ENCODE measurements at regions not wholly inside any gene's neighbourhood (a gene's known extent, or its start where the extent isn't known, plus 50 kb on each side); places are given as distances from the start of the nearest gene placed in this dataset.

DNA sequence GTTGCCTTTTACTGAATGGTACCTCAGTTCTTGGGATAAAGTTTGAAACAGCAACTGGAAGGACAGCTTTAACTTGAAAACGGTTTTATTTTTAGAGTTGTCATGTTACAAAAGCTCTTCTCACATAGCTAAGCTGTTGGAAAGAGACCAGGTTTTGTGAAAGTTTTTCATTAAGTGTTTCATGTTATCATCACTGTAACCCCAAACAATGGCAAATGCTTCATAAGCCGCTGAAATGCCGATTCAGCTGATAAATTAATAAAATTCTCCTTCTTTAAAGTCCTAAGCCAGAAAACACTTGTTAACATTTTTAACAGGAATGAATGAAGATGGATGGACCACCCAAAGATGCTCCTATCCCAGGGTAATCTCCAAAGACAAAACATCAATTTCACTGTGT lies 76.1 kb upstream of the IRF2 start:
- DNase-seq (ENCODE audit: low read depth in 2 of 2): peak in 1 of 2 donors; percentile 47
- TF ChIP-seq, protein P1, sequence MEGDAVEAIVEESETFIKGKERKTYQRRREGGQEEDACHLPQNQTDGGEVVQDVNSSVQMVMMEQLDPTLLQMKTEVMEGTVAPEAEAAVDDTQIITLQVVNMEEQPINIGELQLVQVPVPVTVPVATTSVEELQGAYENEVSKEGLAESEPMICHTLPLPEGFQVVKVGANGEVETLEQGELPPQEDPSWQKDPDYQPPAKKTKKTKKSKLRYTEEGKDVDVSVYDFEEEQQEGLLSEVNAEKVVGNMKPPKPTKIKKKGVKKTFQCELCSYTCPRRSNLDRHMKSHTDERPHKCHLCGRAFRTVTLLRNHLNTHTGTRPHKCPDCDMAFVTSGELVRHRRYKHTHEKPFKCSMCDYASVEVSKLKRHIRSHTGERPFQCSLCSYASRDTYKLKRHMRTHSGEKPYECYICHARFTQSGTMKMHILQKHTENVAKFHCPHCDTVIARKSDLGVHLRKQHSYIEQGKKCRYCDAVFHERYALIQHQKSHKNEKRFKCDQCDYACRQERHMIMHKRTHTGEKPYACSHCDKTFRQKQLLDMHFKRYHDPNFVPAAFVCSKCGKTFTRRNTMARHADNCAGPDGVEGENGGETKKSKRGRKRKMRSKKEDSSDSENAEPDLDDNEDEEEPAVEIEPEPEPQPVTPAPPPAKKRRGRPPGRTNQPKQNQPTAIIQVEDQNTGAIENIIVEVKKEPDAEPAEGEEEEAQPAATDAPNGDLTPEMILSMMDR (IDR thresholded peaks at IDR 0.05; ENCODE audit: low read depth, low read length): no peak
- H3K4me3 ChIP-seq (replicated peaks in 1 of 2; ENCODE audit: low read depth in 2 of 2, low read length in 2 of 2): no peak overlapping the region

DNA sequence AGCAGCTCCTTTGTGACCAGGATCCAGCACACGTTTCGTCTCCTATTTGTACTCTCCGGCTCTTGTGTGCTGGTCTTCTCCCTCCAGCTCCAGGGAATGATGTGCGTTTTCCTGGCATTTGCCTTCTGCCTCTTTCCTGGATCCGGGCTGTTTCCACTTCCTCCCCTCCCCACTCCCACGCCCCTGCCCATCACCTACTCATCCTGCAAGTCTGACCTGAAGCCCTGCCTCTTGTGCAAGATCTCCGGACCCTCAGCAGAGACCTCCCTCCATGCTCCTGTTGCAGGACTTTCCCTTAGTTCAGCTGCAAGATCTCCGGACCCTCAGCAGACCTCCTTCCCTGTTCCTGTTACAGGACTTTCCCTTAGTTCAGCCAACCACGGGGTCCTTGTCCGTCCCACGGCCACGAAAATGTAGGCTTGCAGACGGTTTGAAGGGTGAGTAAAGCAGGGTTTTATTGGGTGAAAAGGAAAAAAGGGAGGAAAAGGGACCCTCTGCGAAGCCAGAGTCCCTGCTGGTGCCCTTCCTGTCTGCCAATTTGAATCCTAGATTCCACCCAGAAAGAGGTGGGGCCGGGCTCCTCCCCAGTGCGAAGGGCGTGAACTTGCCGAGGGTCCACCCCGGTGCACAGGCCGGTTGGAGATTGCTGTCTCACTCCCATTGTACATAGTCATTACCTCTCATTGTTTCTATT lies 74.4 kb upstream of the IRF2 start:
- TF ChIP-seq, protein P1 (IDR thresholded peaks at IDR 0.05; ENCODE audit: low read depth, low read length): no peak
- H3K4me3 ChIP-seq (replicated peaks in 1 of 2; ENCODE audit: low read depth in 2 of 2, low read length in 2 of 2): no peak overlapping the region
- DNase-seq (ENCODE audit: low read depth in 2 of 2): no peak

DNA sequence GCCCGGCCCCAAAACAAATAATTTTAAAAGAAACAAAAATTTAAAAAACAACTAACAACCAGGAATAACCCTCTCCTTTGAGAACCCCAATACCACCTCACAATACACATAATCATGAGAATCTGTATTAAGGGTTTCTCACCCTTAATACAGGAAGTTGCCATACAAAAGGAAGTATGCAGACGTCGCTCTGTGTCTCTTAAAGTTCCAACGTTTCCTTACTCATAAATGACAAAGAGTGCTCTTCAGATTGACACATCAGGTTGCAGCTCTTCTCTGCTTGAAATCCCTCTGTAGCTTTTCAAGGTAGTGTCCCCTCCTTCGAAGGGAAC lies 73.9 kb upstream of the IRF2 start:
- DNase-seq (ENCODE audit: low read depth in 2 of 2): no peak
- TF ChIP-seq, protein P1 (IDR thresholded peaks at IDR 0.05; ENCODE audit: low read depth, low read length): no peak
- no peak overlapping the region for H3K4me3 ChIP-seq (replicated peaks in 1 of 2; ENCODE audit: low read depth in 2 of 2, low read length in 2 of 2)

DNA sequence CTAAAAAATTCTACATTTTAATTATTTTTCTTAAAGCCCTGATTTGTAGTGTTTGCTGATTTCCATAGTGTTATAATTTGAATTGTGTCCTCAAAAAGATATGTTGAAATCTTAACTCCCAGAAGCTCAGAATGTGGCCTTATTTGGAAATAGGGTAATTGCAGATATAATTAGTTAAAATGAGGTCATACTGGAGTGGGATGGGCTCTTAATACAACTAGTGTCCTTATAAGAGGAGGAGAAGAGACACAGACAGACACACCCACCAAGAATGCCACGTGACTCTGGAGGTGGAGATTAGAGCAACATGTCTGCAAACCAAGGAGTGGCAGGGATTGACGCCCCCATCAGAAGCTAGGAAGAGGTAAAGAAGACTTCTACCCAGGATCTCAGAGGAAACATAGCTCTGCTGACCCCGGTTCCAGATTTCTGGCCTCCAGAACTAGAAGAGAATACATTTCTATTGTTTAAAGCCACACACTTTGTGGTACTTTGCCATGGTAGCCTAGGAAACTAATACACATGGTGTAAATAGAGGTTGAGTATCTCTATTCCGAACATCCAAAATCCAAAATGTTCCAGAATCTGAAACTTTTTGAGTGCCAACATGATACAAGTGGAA lies 70.5 kb upstream of the IRF2 start:
- no peak for DNase-seq (ENCODE audit: low read depth in 2 of 2)
- H3K4me3 ChIP-seq (replicated peaks in 1 of 2; ENCODE audit: low read depth in 2 of 2, low read length in 2 of 2): no peak overlapping the region
- TF ChIP-seq, protein P1 (IDR thresholded peaks at IDR 0.05; ENCODE audit: low read depth, low read length): no peak

DNA sequence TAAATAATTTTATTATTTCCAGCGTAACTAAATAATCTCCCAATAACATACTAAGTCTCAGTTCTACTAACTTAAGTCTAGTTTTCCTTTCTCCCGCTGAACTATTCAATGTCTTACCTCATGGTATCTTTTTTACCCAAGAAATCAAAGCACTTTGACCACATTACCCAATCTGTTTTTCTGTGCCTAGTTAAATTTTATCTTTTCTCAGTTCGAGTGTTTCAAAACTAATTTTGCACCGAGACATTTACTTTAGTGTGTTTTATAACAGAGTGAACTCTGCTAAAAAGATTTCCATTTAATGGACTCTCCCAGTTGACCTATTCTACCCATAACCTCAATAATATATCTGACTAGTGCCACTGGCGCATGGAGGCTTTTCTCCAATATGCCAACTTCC lies 67.6 kb upstream of the IRF2 start:
- H3K4me3 ChIP-seq (replicated peaks in 1 of 2; ENCODE audit: low read depth in 2 of 2, low read length in 2 of 2): no peak overlapping the region

DNA sequence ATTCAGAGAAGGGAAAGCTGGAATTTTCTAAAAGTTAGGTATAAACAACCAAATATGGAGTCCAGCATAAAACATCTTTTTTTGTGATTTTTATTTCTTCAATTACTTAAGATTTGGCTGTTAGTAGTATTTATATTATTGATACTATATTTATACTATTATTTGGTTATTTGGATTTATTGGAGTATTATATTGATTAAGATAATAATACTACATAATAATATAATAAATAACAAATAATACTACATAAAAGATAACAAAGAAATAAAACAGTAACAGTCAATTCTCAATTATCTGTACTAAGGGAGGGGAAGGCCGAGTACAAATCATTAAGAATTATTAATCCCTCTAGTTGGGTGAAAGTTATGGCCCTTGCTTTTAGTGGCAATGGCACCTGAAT lies 66.0 kb upstream of the IRF2 start:
- DNase-seq (ENCODE audit: low read depth in 2 of 2): no peak
- H3K4me3 ChIP-seq (replicated peaks in 1 of 2; ENCODE audit: low read depth in 2 of 2, low read length in 2 of 2): no peak overlapping the region
- TF ChIP-seq, protein P1 (IDR thresholded peaks at IDR 0.05; ENCODE audit: low read depth, low read length): no peak

More for the DNA sequence above, 67.6 kb upstream of the IRF2 start:
- TF ChIP-seq, protein P1 (IDR thresholded peaks at IDR 0.05; ENCODE audit: low read depth, low read length): no peak
- no peak for DNase-seq (ENCODE audit: low read depth in 2 of 2)

Measured in cardiac fibroblast (primary cell).